HG02642 (cell line): ENCODE measurements at regions not wholly inside any gene's neighbourhood (a gene's known extent, or its start where the extent isn't known, plus 50 kb on each side); places are given as distances from the start of the nearest gene placed in this dataset.
"Not testable (repeated sequence)": the region's sequence is repeated elsewhere in the genome, so short reads cannot be mapped to it uniquely, and the experiment has no call there.

ENCODE experiments used
- ATAC-seq: cut with Tn5 transposase; IDR thresholded peaks from one replicate; pipeline ENCODE4 v1.9.1; 2021; ENCODE audit warnings: mild to moderate bottlenecking; ENCODE audit not compliant: unreplicated experiment, poor library complexity

- no peak for ATAC-seq
These were observed 301.3 kb downstream of the TFAP2B start for GRCh38 chr6:51120016-51120415.

- ATAC-seq: not testable (repeated sequence)
These were observed 302.8 kb downstream of the TFAP2B start for GRCh38 chr6:51121380-51121976.

GRCh38 chr6:51129043-51129442 is 310.4 kb downstream of the TFAP2B start:
- no peak for ATAC-seq

GRCh38 chr6:51137777-51138176 is 319.1 kb downstream of the TFAP2B start:
- no peak for ATAC-seq

GRCh38 chr6:51139950-51140385 is 321.3 kb downstream of the TFAP2B start:
- no peak for ATAC-seq

- ATAC-seq: no peak
These were observed 322.4 kb downstream of the TFAP2B start for GRCh38 chr6:51141080-51141479.

- no peak for ATAC-seq
These were observed 329.1 kb downstream of the TFAP2B start for GRCh38 chr6:51147756-51148155.

GRCh38 chr6:51152594-51152993 is 333.9 kb downstream of the TFAP2B start:
- ATAC-seq: no peak

- no peak for ATAC-seq
These were observed 334.4 kb downstream of the TFAP2B start for GRCh38 chr6:51153109-51153508.

- ATAC-seq: not testable (repeated sequence)
These were observed 336.3 kb downstream of the TFAP2B start for GRCh38 chr6:51154925-51155324.

- not testable (repeated sequence) for ATAC-seq
These were observed 340.6 kb downstream of the TFAP2B start for GRCh38 chr6:51159260-51159659.

- ATAC-seq: no peak
These were observed 343.1 kb downstream of the TFAP2B start for GRCh38 chr6:51161752-51162151.

GRCh38 chr6:51163843-51164529 is 345.3 kb downstream of the TFAP2B start:
- no peak for ATAC-seq

- ATAC-seq: no peak
These were observed 348.2 kb downstream of the TFAP2B start for GRCh38 chr6:51166914-51167313.

- ATAC-seq: no peak
These were observed 348.8 kb downstream of the TFAP2B start for GRCh38 chr6:51167468-51167867.

- no peak for ATAC-seq
These were observed 364.2 kb downstream of the TFAP2B start for GRCh38 chr6:51182827-51183226.

GRCh38 chr6:51184046-51184445 is 365.4 kb downstream of the TFAP2B start:
- no peak for ATAC-seq

- ATAC-seq: not testable (repeated sequence)
These were observed 374.5 kb downstream of the TFAP2B start for GRCh38 chr6:51193163-51193562.

- no peak for ATAC-seq
These were observed 380.5 kb downstream of the TFAP2B start for GRCh38 chr6:51199105-51199552.

- ATAC-seq: no peak
These were observed 381.1 kb downstream of the TFAP2B start for GRCh38 chr6:51199733-51200260.

- ATAC-seq: no peak
These were observed 382.0 kb downstream of the TFAP2B start for GRCh38 chr6:51200676-51201075.

GRCh38 chr6:51202653-51203052 is 384.0 kb downstream of the TFAP2B start:
- ATAC-seq: not testable (repeated sequence)
